ENCODE measurements at regions not wholly inside any gene's neighbourhood (a gene's known extent, or its start where the extent isn't known, plus 50 kb on each side); places are given as distances from the start of the nearest gene placed in this dataset.

GRCh38 chr10:83222832-83223742 lies 916.2 kb upstream of the GHITM start:
- H4K20me1 ChIP-seq (ENCODE audit: insufficient read depth, low read length, poor library complexity, severe bottlenecking): no peaks in the 10 kb centered on the region
- no peaks in the 10 kb centered on the region for H3K9me2 ChIP-seq (replicated peaks; ENCODE audit: low read depth, low read length)
- no peak overlapping the region for H3K4me3 ChIP-seq (ENCODE audit: low read length, poor library complexity, severe bottlenecking)
- no peak overlapping the region for H3K9ac ChIP-seq (ENCODE audit: low read depth, low read length, poor library complexity, severe bottlenecking)
- no peak overlapping the region for H3K4me2 ChIP-seq (ENCODE audit: low read depth, low read length, poor library complexity, severe bottlenecking)
- no peaks in the 10 kb centered on the region for H3K4me1 ChIP-seq (ENCODE audit: insufficient read depth, low read length, poor library complexity, severe bottlenecking)
- TF ChIP-seq EZH2phosphoT487 (IDR thresholded peaks at IDR 0.05; ENCODE audit: borderline replicate concordance): no peak
- TF ChIP-seq CTCF (conservative IDR thresholded peaks at IDR 0.05; ENCODE audit: low read length): no peak
- H2AFZ ChIP-seq (ENCODE audit: low read length): no peak overlapping the region
- H3K36me3 ChIP-seq (ENCODE audit: insufficient read depth, low read length): no peaks in the 10 kb centered on the region
- no peaks in the 10 kb centered on the region for H3K27me3 ChIP-seq (ENCODE audit: insufficient read depth, low read length, poor library complexity, severe bottlenecking)
- H3F3A ChIP-seq (ENCODE audit: low read depth): no peaks in the 10 kb centered on the region
- H3K79me2 ChIP-seq (ENCODE audit: insufficient read depth, low read length): no peaks in the 10 kb centered on the region
- H3K9me3 ChIP-seq (ENCODE audit: insufficient read depth, low read depth, low read length): no peaks in the 10 kb centered on the region

- H3K79me2 ChIP-seq (ENCODE audit: insufficient read depth, low read length): no peaks in the 10 kb centered on the region
- no peaks in the 10 kb centered on the region for H3K36me3 ChIP-seq (ENCODE audit: insufficient read depth, low read length)
- H3K9me2 ChIP-seq (replicated peaks; ENCODE audit: low read depth, low read length): no peaks in the 10 kb centered on the region
- H3K27me3 ChIP-seq (ENCODE audit: insufficient read depth, low read length, poor library complexity, severe bottlenecking): no peaks in the 10 kb centered on the region
- H3K9ac ChIP-seq (ENCODE audit: low read depth, low read length, poor library complexity, severe bottlenecking): no peak overlapping the region
- TF ChIP-seq CTCF (conservative IDR thresholded peaks at IDR 0.05; ENCODE audit: low read length) (no peak), EZH2phosphoT487 (IDR thresholded peaks at IDR 0.05; ENCODE audit: borderline replicate concordance) (no peak)
- no peaks in the 10 kb centered on the region for H3F3A ChIP-seq (ENCODE audit: low read depth)
- H3K4me3 ChIP-seq (ENCODE audit: low read length, poor library complexity, severe bottlenecking): no peak overlapping the region
- no peak overlapping the region for H3K4me2 ChIP-seq (ENCODE audit: low read depth, low read length, poor library complexity, severe bottlenecking)
- no peaks in the 10 kb centered on the region for H3K9me3 ChIP-seq (ENCODE audit: insufficient read depth, low read depth, low read length)
- no peak overlapping the region for H2AFZ ChIP-seq (ENCODE audit: low read length)
- H4K20me1 ChIP-seq (ENCODE audit: insufficient read depth, low read length, poor library complexity, severe bottlenecking): no peaks in the 10 kb centered on the region
- no peaks in the 10 kb centered on the region for H3K4me1 ChIP-seq (ENCODE audit: insufficient read depth, low read length, poor library complexity, severe bottlenecking)
These were observed 913.5 kb upstream of the GHITM start for GRCh38 chr10:83225781-83226180.

- no peak overlapping the region for H3K9ac ChIP-seq (ENCODE audit: low read depth, low read length, poor library complexity, severe bottlenecking)
- no peak overlapping the region for H3K4me2 ChIP-seq (ENCODE audit: low read depth, low read length, poor library complexity, severe bottlenecking)
- no peaks in the 10 kb centered on the region for H3F3A ChIP-seq (ENCODE audit: low read depth)
- no peak overlapping the region for H3K4me3 ChIP-seq (ENCODE audit: low read length, poor library complexity, severe bottlenecking)
- H3K4me1 ChIP-seq (ENCODE audit: insufficient read depth, low read length, poor library complexity, severe bottlenecking): no peaks in the 10 kb centered on the region
- no peaks in the 10 kb centered on the region for H3K9me3 ChIP-seq (ENCODE audit: insufficient read depth, low read depth, low read length)
- no peak overlapping the region for H2AFZ ChIP-seq (ENCODE audit: low read length)
- TF ChIP-seq CTCF (conservative IDR thresholded peaks at IDR 0.05; ENCODE audit: low read length): no peak
- no peak for TF ChIP-seq EZH2phosphoT487 (IDR thresholded peaks at IDR 0.05; ENCODE audit: borderline replicate concordance)
- no peaks in the 10 kb centered on the region for H4K20me1 ChIP-seq (ENCODE audit: insufficient read depth, low read length, poor library complexity, severe bottlenecking)
- H3K79me2 ChIP-seq (ENCODE audit: insufficient read depth, low read length): no peaks in the 10 kb centered on the region
- no peaks in the 10 kb centered on the region for H3K36me3 ChIP-seq (ENCODE audit: insufficient read depth, low read length)
- no peaks in the 10 kb centered on the region for H3K9me2 ChIP-seq (replicated peaks; ENCODE audit: low read depth, low read length)
- no peaks in the 10 kb centered on the region for H3K27me3 ChIP-seq (ENCODE audit: insufficient read depth, low read length, poor library complexity, severe bottlenecking)
These were observed 909.3 kb upstream of the GHITM start for GRCh38 chr10:83229991-83230390.

Data from Loucy (cell line).